HK-2 (cell line): ENCODE measurements at regions not wholly inside any gene's neighbourhood (a gene's known extent, or its start where the extent isn't known, plus 50 kb on each side); places are given as distances from the start of the nearest gene placed in this dataset.
"Not testable (repeated sequence)": the region's sequence is repeated elsewhere in the genome, so short reads cannot be mapped to it uniquely, and the experiment has no call there.

ENCODE experiments used
- DNase-seq: peaks from one replicate; pipeline ENCODE4 v3.0.0-alpha.2; 2018; ENCODE audit not compliant: unreplicated experiment

GRCh38 chr20:53668992-53669391, 75.4 kb upstream of the ZNF217 start:
- no peak for DNase-seq

- DNase-seq = no peak
Observed at GRCh38 chr20:53666144-53666543, 72.5 kb upstream of the ZNF217 start.

GRCh38 chr20:53664121-53664520, 70.5 kb upstream of the ZNF217 start:
- peak; percentile 24 for DNase-seq

- DNase-seq = not testable (repeated sequence)
Observed at GRCh38 chr20:53663521-53663920, 69.9 kb upstream of the ZNF217 start.

GRCh38 chr20:53662595-53662994, 69.0 kb upstream of the ZNF217 start:
- DNase-seq = no peak

GRCh38 chr20:53660947-53661381, 67.3 kb upstream of the ZNF217 start:
- no peak for DNase-seq

- DNase-seq = no peak
Observed at GRCh38 chr20:53660078-53660909, 66.7 kb upstream of the ZNF217 start.

- DNase-seq = no peak
Observed at GRCh38 chr20:53658973-53659372, 65.3 kb upstream of the ZNF217 start.

GRCh38 chr20:53658322-53658721, 64.7 kb upstream of the ZNF217 start:
- DNase-seq = no peak

GRCh38 chr20:53657732-53658131, 64.1 kb upstream of the ZNF217 start:
- no peak for DNase-seq

GRCh38 chr20:53657279-53657678, 63.6 kb upstream of the ZNF217 start:
- DNase-seq = no peak

- DNase-seq = peak; percentile 6
Observed at GRCh38 chr20:53656293-53657202, 62.9 kb upstream of the ZNF217 start.

- DNase-seq = no peak
Observed at GRCh38 chr20:53655625-53656292, 62.1 kb upstream of the ZNF217 start.

GRCh38 chr20:53654932-53655624, 61.4 kb upstream of the ZNF217 start:
- DNase-seq = no peak

- not testable (repeated sequence) for DNase-seq
Observed at GRCh38 chr20:53654521-53654920, 60.9 kb upstream of the ZNF217 start.

- no peak for DNase-seq
Observed at GRCh38 chr20:53652859-53653517, 59.3 kb upstream of the ZNF217 start.

- DNase-seq = no peak
Observed at GRCh38 chr20:53652090-53652858, 58.6 kb upstream of the ZNF217 start.

- not testable (repeated sequence) for DNase-seq
Observed at GRCh38 chr20:53649493-53649892, 55.9 kb upstream of the ZNF217 start.

GRCh38 chr20:53647286-53647821, 53.7 kb upstream of the ZNF217 start:
- DNase-seq = no peak

- DNase-seq = no peak
Observed at GRCh38 chr20:53646550-53646949, 52.9 kb upstream of the ZNF217 start.
